ENCODE measurements at regions not wholly inside any gene's neighbourhood (a gene's known extent, or its start where the extent isn't known, plus 50 kb on each side); places are given as distances from the start of the nearest gene placed in this dataset.

- CTCF ChIA-PET: interaction anchor here (0.6 to 1.2 kb wide), 4 partner anchors 10 to 1305 kb away, joined by 3 to 4 read pairs (median 3); no protein-coding TSS in a partner anchor
- Mint-ChIP-seq H3K9me3 (ENCODE audit: unreplicated experiment) (peaks cover 7% of the 10 kb centered on the region), H3K4me3 (ENCODE audit: unreplicated experiment) (no peak overlapping the region), H3K4me1 (ENCODE audit: insufficient read depth, unreplicated experiment) (no peaks in the 10 kb centered on the region), H3K27ac (ENCODE audit: low read depth, unreplicated experiment) (no peak overlapping the region), H3K36me3 (ENCODE audit: insufficient read depth, unreplicated experiment) (no peaks in the 10 kb centered on the region), H3K27me3 (ENCODE audit: insufficient read depth, unreplicated experiment) (no peaks in the 10 kb centered on the region)
- intact Hi-C loops (cut with micrococcal nuclease): no loop called here
- BruUV-seq (replicated peaks): no TSS peak
- no peak for TF ChIP-seq CTCF (IDR thresholded peaks at IDR 0.05; ENCODE audit: unreplicated experiment)
- POLR2A ChIA-PET: no interaction called here
- no peak for DNase-seq (ENCODE audit: unreplicated experiment)
Observed at GRCh38 chr9:7591501-7591900, 208.1 kb downstream of the DMAC1 start.

- ChIA-PET POLR2A (no interaction called here), CTCF (interaction anchor here (0.8 to 1.6 kb wide), 4 partner anchors 9 to 15 kb away, joined by 3 to 4 read pairs (median 3); no protein-coding TSS in a partner anchor)
Observed at GRCh38 chr9:7580568-7580967, 219.0 kb downstream of the DMAC1 start.

GRCh38 chr9:7579351-7579750, 220.2 kb downstream of the DMAC1 start:
- no peaks in the 10 kb centered on the region for H3K36me3 Mint-ChIP-seq (ENCODE audit: insufficient read depth, unreplicated experiment)
- H3K27ac Mint-ChIP-seq (ENCODE audit: low read depth, unreplicated experiment): no peak overlapping the region
- intact Hi-C loops (cut with micrococcal nuclease): loop anchor here (10.0 kb wide), 1 partner anchor 1275 kb away; no protein-coding TSS in a partner anchor

More at GRCh38 chr9:7580568-7580967, 219.0 kb downstream of the DMAC1 start:
- no peak for DNase-seq (ENCODE audit: unreplicated experiment)
- no peaks in the 10 kb centered on the region for H3K9me3 Mint-ChIP-seq (ENCODE audit: unreplicated experiment)
- no peaks in the 10 kb centered on the region for H3K4me1 Mint-ChIP-seq (ENCODE audit: insufficient read depth, unreplicated experiment)
- no peaks in the 10 kb centered on the region for H3K36me3 Mint-ChIP-seq (ENCODE audit: insufficient read depth, unreplicated experiment)
- H3K27ac Mint-ChIP-seq (ENCODE audit: low read depth, unreplicated experiment): no peak overlapping the region
- H3K27me3 Mint-ChIP-seq (ENCODE audit: insufficient read depth, unreplicated experiment): no peaks in the 10 kb centered on the region
- no peak overlapping the region for H3K4me3 Mint-ChIP-seq (ENCODE audit: unreplicated experiment)
- BruUV-seq (replicated peaks): no TSS peak
- TF ChIP-seq CTCF (IDR thresholded peaks at IDR 0.05; ENCODE audit: unreplicated experiment): no peak
- intact Hi-C loops (cut with micrococcal nuclease): no loop called here

GRCh38 chr9:7578951-7579350, 220.6 kb downstream of the DMAC1 start:
- no peak for TF ChIP-seq CTCF (IDR thresholded peaks at IDR 0.05; ENCODE audit: unreplicated experiment)
- no peaks in the 10 kb centered on the region for H3K4me1 Mint-ChIP-seq (ENCODE audit: insufficient read depth, unreplicated experiment)
- H3K36me3 Mint-ChIP-seq (ENCODE audit: insufficient read depth, unreplicated experiment): no peaks in the 10 kb centered on the region
- H3K27me3 Mint-ChIP-seq (ENCODE audit: insufficient read depth, unreplicated experiment): no peaks in the 10 kb centered on the region
- ChIA-PET CTCF (interaction anchor here (0.7 kb wide), 2 partner anchors 8 to 752 kb away, joined by 3 read pairs; no protein-coding TSS in a partner anchor), POLR2A (no interaction called here)
- H3K9me3 Mint-ChIP-seq (ENCODE audit: unreplicated experiment): no peaks in the 10 kb centered on the region
- no TSS peak for BruUV-seq (replicated peaks)
- no peak overlapping the region for H3K27ac Mint-ChIP-seq (ENCODE audit: low read depth, unreplicated experiment)
- no peak for DNase-seq (ENCODE audit: unreplicated experiment)
- intact Hi-C loops (cut with micrococcal nuclease): loop anchor here (10.0 kb wide), 1 partner anchor 1276 kb away; no protein-coding TSS in a partner anchor
- H3K4me3 Mint-ChIP-seq (ENCODE audit: unreplicated experiment): no peak overlapping the region

More at GRCh38 chr9:7579351-7579750, 220.2 kb downstream of the DMAC1 start:
- no peak for DNase-seq (ENCODE audit: unreplicated experiment)
- ChIA-PET CTCF (interaction anchor here (0.7 kb wide), 2 partner anchors 9 to 752 kb away, joined by 3 read pairs; no protein-coding TSS in a partner anchor), POLR2A (no interaction called here)
- Mint-ChIP-seq H3K4me3 (ENCODE audit: unreplicated experiment) (no peak overlapping the region), H3K9me3 (ENCODE audit: unreplicated experiment) (no peaks in the 10 kb centered on the region), H3K4me1 (ENCODE audit: insufficient read depth, unreplicated experiment) (no peaks in the 10 kb centered on the region), H3K27me3 (ENCODE audit: insufficient read depth, unreplicated experiment) (no peaks in the 10 kb centered on the region)
- TF ChIP-seq CTCF (IDR thresholded peaks at IDR 0.05; ENCODE audit: unreplicated experiment): no peak
- BruUV-seq (replicated peaks): no TSS peak
